Stimulated activated CD4-positive, alpha-beta T cell treated with anti-CD3 and anti-CD28 coated beads, Interleukin-2, amount 100 ng/mL, for 24 hours (primary cell): ENCODE measurements at regions not wholly inside any gene's neighbourhood (a gene's known extent, or its start where the extent isn't known, plus 50 kb on each side); places are given as distances from the start of the nearest gene placed in this dataset.

Experiments
- DNase-seq, 2 donors: peaks; one replicate each; pipeline ENCODE4 v3.0.0-alpha.2; 2020

GRCh38 chr2:44825702-44826101, 115.8 kb upstream of the SIX3 start:
- no peak for DNase-seq

DNA sequence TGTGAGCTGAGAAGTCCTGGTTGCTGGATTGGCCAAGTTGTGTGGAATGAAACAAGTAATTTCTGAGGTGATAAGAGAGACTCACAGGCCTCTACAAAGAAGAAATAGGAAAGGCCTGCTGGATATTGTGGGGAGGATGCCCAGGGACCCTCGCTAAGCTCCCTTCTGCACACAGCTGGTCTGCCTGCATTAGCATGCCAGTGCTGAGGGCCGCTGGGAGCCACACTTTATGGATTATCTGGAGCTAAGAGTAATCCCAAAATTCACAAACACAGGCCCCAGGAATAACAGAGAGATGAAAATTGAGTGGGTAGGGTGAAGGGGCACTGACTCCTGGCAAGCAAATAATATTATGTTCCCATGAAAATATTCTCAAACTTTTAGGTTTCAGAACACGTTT, 114.9 kb upstream of the SIX3 start:
- no peak for DNase-seq

- no peak for DNase-seq
Observed at GRCh38 chr2:44829771-44830170, 111.7 kb upstream of the SIX3 start.

- DNase-seq, result no peak
Observed at GRCh38 chr2:44833171-44834069, 108.1 kb upstream of the SIX3 start.

GRCh38 chr2:44834656-44835055, 106.8 kb upstream of the SIX3 start:
- no peak for DNase-seq

DNA sequence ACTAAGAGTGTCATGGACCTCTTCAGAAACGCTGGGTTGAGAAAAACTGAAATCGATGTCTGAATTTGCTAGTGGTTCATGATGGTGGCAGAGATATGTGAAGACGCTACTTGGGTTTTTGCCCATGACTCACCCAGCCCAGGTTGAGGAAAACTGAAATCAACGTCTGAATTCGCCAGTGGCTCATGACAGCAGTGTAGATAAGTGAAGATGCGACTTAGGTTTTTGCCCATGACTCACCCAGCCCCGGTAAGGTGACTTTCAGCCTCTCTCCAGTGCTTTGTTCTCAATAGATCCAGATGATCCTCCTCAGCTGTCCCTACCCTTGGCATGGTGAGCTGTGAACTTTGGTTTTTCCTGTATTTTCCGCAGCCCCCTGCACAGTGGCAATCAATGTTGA, 105.3 kb upstream of the SIX3 start:
- peak; percentile 24 to 56 for DNase-seq

GRCh38 chr2:44836916-44837315, 104.6 kb upstream of the SIX3 start:
- no peak for DNase-seq

GRCh38 chr2:44838116-44838790, 103.2 kb upstream of the SIX3 start:
- DNase-seq, result no peak

- no peak for DNase-seq
Observed at GRCh38 chr2:44839370-44839769, 102.1 kb upstream of the SIX3 start.

DNA sequence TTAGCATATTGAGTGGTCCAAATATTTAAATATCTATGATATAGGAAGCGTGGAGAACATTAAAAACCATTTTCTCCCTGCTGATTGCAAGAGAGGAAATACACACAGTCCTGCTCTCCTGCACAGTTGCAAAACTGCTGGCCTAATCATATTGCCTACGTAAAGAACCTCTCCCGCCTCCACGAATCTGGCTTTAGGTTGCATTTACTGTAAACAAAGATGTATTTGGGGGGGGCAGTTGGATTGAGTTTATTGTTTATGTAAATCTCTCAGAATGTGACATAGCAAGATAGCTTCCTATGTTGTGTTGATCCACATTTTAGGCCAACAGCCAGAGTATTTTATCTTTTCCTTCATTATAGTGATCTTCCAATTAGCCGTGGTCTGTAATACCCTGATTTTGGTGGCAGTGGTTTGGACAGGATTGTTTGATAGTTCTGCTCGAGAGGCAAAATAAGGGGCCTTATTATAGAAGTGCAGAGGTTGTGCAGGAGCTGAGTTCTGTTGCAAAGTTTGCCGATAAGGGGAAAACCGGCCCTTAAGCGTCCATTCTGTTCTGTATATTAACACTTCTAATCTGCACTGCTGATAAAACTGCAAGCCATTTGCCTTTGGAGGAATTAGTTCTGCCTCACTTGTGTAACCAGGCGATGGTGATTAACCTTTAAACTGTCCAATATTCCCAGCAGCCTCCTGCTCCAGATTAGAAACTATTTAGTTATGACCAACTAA, 101.6 kb upstream of the SIX3 start:
- DNase-seq, result no peak

DNA sequence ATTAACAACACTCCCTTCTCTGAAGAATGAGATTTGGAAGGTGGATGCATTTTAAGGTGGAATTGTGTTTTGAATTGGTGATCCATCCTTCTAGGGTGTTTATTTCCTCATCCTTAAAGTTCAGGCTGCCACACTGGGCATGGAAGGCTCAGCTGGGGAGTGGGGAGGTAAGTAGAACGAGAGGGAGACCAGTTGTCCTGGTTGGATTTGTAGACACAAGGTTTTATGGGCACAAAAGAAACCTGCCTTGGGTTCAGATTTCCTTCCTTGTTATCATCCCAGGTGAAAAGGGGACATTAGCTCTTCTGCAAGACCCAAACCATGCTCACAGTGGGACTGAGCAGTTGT, 101.0 kb upstream of the SIX3 start:
- DNase-seq, result no peak

GRCh38 chr2:44843086-44843485, 98.4 kb upstream of the SIX3 start:
- DNase-seq, result no peak

DNA sequence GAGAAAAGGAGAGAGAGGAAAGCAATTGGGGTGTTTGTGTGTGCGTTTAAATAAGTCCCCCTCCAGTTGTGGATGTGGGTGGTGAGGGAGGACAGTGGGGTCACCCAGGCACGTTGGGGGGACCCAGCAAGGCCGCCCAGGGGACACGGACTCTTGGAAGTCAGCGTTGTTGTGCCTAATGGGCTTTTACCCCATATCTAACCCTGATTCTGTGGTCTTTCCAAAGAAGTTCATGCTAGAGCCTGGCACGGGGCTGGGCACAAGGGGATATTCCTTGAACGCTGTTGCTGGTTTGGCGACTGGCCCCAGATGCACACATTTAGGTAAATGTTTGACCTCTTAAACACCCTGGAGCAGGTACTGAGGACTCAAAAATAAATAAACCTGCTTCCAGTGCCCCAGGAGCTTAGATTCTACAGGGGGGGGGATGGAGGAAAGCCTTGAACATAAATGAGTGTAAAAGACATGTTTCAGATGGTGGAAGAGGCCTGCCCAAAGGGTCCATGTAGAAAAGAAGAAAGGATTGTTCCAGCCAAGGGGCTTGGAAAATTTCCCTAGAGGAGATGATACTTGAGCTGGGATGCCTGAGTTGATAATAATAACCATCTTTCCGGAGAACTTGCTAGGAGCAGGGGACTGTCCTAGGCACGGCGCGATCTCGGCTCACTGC, 97.7 kb upstream of the SIX3 start:
- DNase-seq, result no peak

- no peak for DNase-seq
Observed at GRCh38 chr2:44844651-44845270, 96.7 kb upstream of the SIX3 start.

DNA sequence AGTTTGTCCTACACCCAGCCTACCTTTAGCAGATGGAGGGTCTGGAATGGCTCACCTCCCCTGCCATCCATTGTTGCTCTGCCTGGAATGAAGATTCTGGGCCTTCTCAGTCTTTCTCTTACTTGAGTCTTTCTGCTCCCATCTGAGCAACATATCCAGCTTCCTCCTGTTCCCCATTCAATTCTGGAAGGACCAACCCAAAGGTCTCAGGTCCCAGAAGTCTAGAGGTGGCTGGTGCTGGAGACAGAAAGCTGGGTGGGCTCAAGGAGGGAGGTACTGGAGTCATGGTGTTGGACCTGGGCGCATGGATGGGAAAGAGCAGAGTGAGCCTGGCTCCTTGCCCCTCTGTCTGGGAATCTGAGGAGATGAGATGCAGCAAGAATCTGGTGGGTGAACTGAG, 93.5 kb upstream of the SIX3 start:
- DNase-seq, result no peak

GRCh38 chr2:44850016-44850415, 91.5 kb upstream of the SIX3 start:
- DNase-seq, result no peak

DNA sequence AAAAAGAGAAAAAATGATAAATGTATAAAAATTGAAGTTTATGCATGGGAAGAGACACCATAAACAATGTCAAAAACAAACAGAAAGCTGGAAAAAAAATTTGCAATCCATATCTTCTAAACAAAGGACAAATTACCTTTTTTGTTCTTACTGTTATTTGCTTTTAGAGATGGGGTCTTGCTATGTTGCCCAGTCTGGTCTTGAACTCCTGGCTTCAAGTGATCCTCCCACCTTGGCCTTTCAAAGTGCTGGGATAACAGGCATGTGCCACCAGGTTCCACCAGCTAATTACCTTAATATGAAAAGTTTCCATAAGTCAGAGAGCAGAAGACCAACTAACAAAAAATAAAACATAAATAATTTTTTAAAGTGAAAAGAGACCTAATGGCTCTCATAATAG, 90.0 kb upstream of the SIX3 start:
- no peak for DNase-seq

DNA sequence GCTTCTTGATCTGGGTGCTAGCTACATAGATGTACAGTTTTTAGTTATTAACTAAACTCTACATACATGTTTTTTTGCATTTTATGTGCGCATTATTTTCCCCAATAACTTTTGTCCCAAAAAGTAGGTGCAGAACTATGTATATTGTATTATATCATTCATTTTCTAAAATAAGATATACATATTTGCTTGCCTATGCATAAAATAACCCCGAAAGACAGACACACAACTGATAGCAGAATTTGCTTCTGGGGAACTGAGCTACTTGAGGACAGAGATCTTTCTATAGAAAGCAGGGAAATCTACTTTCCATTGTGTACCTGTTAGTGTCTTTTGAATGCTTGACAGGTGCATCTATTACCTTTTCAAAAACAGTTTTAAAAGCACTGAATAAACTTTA, 88.9 kb upstream of the SIX3 start:
- no peak for DNase-seq

GRCh38 chr2:44859337-44859736, 82.2 kb upstream of the SIX3 start:
- DNase-seq, result no peak

GRCh38 chr2:44866152-44866551, 75.3 kb upstream of the SIX3 start:
- DNase-seq, result no peak

GRCh38 chr2:44869761-44870160, 71.7 kb upstream of the SIX3 start:
- DNase-seq, result no peak

DNA sequence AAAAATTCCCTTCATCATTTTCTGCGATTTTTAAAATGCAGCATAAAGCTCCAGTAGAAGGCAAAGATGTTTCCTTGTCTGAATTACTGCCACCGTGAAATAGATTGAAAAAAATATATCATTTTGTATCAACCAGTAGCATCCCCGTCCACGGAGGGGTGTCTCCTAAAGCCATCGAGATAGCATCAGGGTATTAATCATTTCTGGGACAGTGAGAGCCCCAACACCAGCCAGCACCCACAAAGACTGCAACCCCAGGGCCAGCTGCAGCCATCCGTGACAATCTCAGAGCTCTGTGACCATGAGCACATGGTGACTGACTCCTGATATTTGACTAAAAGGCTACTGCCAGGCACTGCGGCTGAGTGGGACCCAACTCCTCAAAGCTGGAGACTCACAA, 64.1 kb upstream of the SIX3 start:
- no peak for DNase-seq
